ENCODE measurements at regions not wholly inside any gene's neighbourhood (a gene's known extent, or its start where the extent isn't known, plus 50 kb on each side); places are given as distances from the start of the nearest gene placed in this dataset.

- TF ChIP-seq CTCF (IDR thresholded peaks at IDR 0.05): no peak
- no peak for TF ChIP-seq EP300 (IDR thresholded peaks at IDR 0.05)
- no peak for TF ChIP-seq POLR2A (IDR thresholded peaks at IDR 0.05)
- no peak for TF ChIP-seq POLR2AphosphoS5 (IDR thresholded peaks at IDR 0.05)
Observed at GRCh38 chr13:82636119-82636518, 1246.2 kb downstream of the SLITRK1 start.

Data from gastroesophageal sphincter (tissue), 3 donors.